ENCODE measurements at regions not wholly inside any gene's neighbourhood (a gene's known extent, or its start where the extent isn't known, plus 50 kb on each side); places are given as distances from the start of the nearest gene placed in this dataset.
A peak's percentile ranks its signal among the peaks of the same experiment; 100 is the strongest.

- no peak for DNase-seq
These were observed 148.8 kb downstream of the INO80D start for GRCh38 chr2:205937211-205937610.

GRCh38 chr2:205936446-205936845 is 149.5 kb downstream of the INO80D start:
- no peak for DNase-seq

- no peak for DNase-seq
These were observed 151.5 kb downstream of the INO80D start for GRCh38 chr2:205934443-205934842.

GRCh38 chr2:205932861-205933260 is 153.1 kb downstream of the INO80D start:
- DNase-seq = no peak

- no peak for DNase-seq
These were observed 154.6 kb downstream of the INO80D start for GRCh38 chr2:205931388-205931787.

GRCh38 chr2:205930209-205930608 is 155.8 kb downstream of the INO80D start:
- no peak for DNase-seq

- DNase-seq = no peak
These were observed 156.6 kb downstream of the INO80D start for GRCh38 chr2:205929246-205929942.

- peak; percentile 84 for DNase-seq
These were observed 160.3 kb downstream of the INO80D start for GRCh38 chr2:205925373-205926337.

GRCh38 chr2:205924676-205925075 is 161.3 kb downstream of the INO80D start:
- no peak for DNase-seq

- DNase-seq = no peak
These were observed 170.8 kb downstream of the INO80D start for GRCh38 chr2:205915130-205915524.

GRCh38 chr2:205914213-205915129 is 171.5 kb downstream of the INO80D start:
- no peak for DNase-seq

GRCh38 chr2:205913668-205914067 is 172.3 kb downstream of the INO80D start:
- no peak for DNase-seq

- no peak for DNase-seq
These were observed 174.7 kb downstream of the INO80D start for GRCh38 chr2:205911306-205911705.

GRCh38 chr2:205909184-205909572 is 176.8 kb downstream of the INO80D start:
- no peak for DNase-seq

- no peak for DNase-seq
These were observed 177.5 kb downstream of the INO80D start for GRCh38 chr2:205908212-205909183.

GRCh38 chr2:205906419-205906818 is 179.6 kb downstream of the INO80D start:
- no peak for DNase-seq

GRCh38 chr2:205905576-205905975 is 180.4 kb downstream of the INO80D start:
- DNase-seq = no peak

- no peak for DNase-seq
These were observed 181.1 kb downstream of the INO80D start for GRCh38 chr2:205904873-205905272.

GRCh38 chr2:205903549-205904129 is 182.3 kb downstream of the INO80D start:
- no peak for DNase-seq

GRCh38 chr2:205902900-205903237 is 183.1 kb downstream of the INO80D start:
- no peak for DNase-seq
